ENCODE measurements at regions not wholly inside any gene's neighbourhood (a gene's known extent, or its start where the extent isn't known, plus 50 kb on each side); places are given as distances from the start of the nearest gene placed in this dataset.

DNA sequence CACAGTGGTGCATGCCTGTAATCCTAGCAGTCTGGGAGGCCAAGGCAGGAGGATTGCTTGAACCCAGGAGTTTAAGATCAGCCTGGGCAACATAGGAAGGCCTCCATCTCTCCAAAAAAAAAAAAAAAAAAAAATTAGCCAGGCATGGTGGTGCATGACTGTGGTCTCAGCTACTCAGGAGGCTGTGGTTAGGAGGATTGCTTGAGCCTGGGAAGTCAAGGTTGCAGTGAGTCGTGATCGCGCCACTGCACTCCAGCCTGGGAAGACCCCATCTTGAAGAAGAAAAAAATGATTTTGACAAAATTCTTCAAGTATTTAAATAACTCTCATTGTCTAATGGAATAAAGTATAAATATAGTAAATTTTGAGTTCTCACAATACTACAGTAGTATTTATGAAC is 219.2 kb upstream of the SSTR1 start:
- intact Hi-C loops (cut with DNase I; ENCODE audit: low total_unique reads): loop anchor here (10.0 kb wide), 1 partner anchor 876 kb away; no protein-coding TSS in a partner anchor
- no peaks in the 10 kb centered on the region for H3K36me3 ChIP-seq
- no peaks in the 10 kb centered on the region for H3K4me1 ChIP-seq
- H3K27me3 ChIP-seq: no peaks in the 10 kb centered on the region
- DNase-seq: no peak
- no peaks in the 10 kb centered on the region for H3K9me3 ChIP-seq
- no peak for TF ChIP-seq POLR2A (IDR thresholded peaks at IDR 0.05)
- TF ChIP-seq, protein P1, sequence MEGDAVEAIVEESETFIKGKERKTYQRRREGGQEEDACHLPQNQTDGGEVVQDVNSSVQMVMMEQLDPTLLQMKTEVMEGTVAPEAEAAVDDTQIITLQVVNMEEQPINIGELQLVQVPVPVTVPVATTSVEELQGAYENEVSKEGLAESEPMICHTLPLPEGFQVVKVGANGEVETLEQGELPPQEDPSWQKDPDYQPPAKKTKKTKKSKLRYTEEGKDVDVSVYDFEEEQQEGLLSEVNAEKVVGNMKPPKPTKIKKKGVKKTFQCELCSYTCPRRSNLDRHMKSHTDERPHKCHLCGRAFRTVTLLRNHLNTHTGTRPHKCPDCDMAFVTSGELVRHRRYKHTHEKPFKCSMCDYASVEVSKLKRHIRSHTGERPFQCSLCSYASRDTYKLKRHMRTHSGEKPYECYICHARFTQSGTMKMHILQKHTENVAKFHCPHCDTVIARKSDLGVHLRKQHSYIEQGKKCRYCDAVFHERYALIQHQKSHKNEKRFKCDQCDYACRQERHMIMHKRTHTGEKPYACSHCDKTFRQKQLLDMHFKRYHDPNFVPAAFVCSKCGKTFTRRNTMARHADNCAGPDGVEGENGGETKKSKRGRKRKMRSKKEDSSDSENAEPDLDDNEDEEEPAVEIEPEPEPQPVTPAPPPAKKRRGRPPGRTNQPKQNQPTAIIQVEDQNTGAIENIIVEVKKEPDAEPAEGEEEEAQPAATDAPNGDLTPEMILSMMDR (IDR thresholded peaks at IDR 0.05 in 4 of 5, conservative IDR thresholded peaks at IDR 0.05 in 1 of 5): no peak
- in situ Hi-C loops (cut with MboI; ENCODE audit: low sequenced_read_pairs in 4 of 4): no loop called here
- H3K4me3 ChIP-seq: no peak overlapping the region
- no peak overlapping the region for H3K27ac ChIP-seq
- no peak for ATAC-seq

DNA sequence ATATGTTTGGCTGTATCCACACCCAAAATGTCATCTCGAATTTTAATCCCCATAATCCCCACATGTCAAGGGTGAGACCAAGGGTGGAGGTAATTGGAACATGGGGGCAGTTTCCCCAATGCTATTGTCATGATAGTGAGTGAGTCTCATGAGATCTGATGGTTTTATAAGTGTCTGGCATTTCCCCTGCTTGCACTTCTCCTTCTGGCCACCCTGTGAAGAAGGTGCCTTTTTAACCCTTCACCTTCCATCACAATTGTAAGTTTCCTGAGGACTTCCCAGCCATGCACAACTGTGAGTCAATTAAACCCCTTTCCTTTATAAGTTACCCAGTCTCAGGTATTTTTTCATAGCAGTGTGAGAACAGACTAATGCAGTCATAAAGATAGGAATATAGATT is 216.7 kb upstream of the SSTR1 start:
- no peak for DNase-seq
- no peaks in the 10 kb centered on the region for H3K27me3 ChIP-seq
- no peak for ATAC-seq
- H3K36me3 ChIP-seq: no peaks in the 10 kb centered on the region
- in situ Hi-C loops (cut with MboI; ENCODE audit: low sequenced_read_pairs in 4 of 4): no loop called here
- no peak for TF ChIP-seq POLR2A (IDR thresholded peaks at IDR 0.05)
- TF ChIP-seq, protein P1 (IDR thresholded peaks at IDR 0.05 in 4 of 5, conservative IDR thresholded peaks at IDR 0.05 in 1 of 5): no peak
- no peak overlapping the region for H3K27ac ChIP-seq
- intact Hi-C loops (cut with DNase I; ENCODE audit: low total_unique reads): no loop called here
- H3K4me3 ChIP-seq: no peak overlapping the region
- no peaks in the 10 kb centered on the region for H3K9me3 ChIP-seq
- no peaks in the 10 kb centered on the region for H3K4me1 ChIP-seq

- ATAC-seq: no peak
- Histone ChIP-seq H3K9me3 (no peaks in the 10 kb centered on the region), H3K4me3 (no peak overlapping the region), H3K27me3 (no peaks in the 10 kb centered on the region), H3K36me3 (no peaks in the 10 kb centered on the region), H3K4me1 (no peaks in the 10 kb centered on the region), H3K27ac (no peak overlapping the region)
- in situ Hi-C loops (cut with MboI; ENCODE audit: low sequenced_read_pairs in 4 of 4): no loop called here
- intact Hi-C loops (cut with DNase I; ENCODE audit: low total_unique reads): no loop called here
- DNase-seq: no peak
- TF ChIP-seq POLR2A (IDR thresholded peaks at IDR 0.05): no peak
- TF ChIP-seq, protein P1 (IDR thresholded peaks at IDR 0.05 in 4 of 5, conservative IDR thresholded peaks at IDR 0.05 in 1 of 5): no peak
These were observed 215.2 kb upstream of the SSTR1 start for GRCh38 chr14:37992499-37992898.

- DNase-seq (no peak), ATAC-seq (no peak)
- Histone ChIP-seq H3K9me3 (no peaks in the 10 kb centered on the region), H3K4me1 (no peaks in the 10 kb centered on the region), H3K27me3 (no peaks in the 10 kb centered on the region), H3K36me3 (no peaks in the 10 kb centered on the region), H3K4me3 (no peak overlapping the region), H3K27ac (no peak overlapping the region)
- intact Hi-C loops (cut with DNase I; ENCODE audit: low total_unique reads): no loop called here
- TF ChIP-seq, protein P1 (IDR thresholded peaks at IDR 0.05 in 4 of 5, conservative IDR thresholded peaks at IDR 0.05 in 1 of 5): no peak
- no peak for TF ChIP-seq POLR2A (IDR thresholded peaks at IDR 0.05)
- in situ Hi-C loops (cut with MboI; ENCODE audit: low sequenced_read_pairs in 4 of 4): no loop called here
These were observed 212.8 kb upstream of the SSTR1 start for GRCh38 chr14:37994846-37995372.

GRCh38 chr14:37997017-37997416 is 210.7 kb upstream of the SSTR1 start:
- Histone ChIP-seq H3K36me3 (no peaks in the 10 kb centered on the region), H3K4me3 (no peak overlapping the region), H3K27ac (no peak overlapping the region), H3K9me3 (no peaks in the 10 kb centered on the region), H3K27me3 (no peaks in the 10 kb centered on the region), H3K4me1 (no peaks in the 10 kb centered on the region)
- ATAC-seq: no peak
- in situ Hi-C loops (cut with MboI; ENCODE audit: low sequenced_read_pairs in 4 of 4) (no loop called here), intact Hi-C loops (cut with DNase I; ENCODE audit: low total_unique reads) (no loop called here)
- TF ChIP-seq POLR2A (IDR thresholded peaks at IDR 0.05): no peak
- DNase-seq: no peak
